HG02840 (cell line): ENCODE measurements at regions not wholly inside any gene's neighbourhood (a gene's known extent, or its start where the extent isn't known, plus 50 kb on each side); places are given as distances from the start of the nearest gene placed in this dataset.

Experiments used
- ATAC-seq: cut with Tn5 transposase; IDR thresholded peaks from one replicate; pipeline ENCODE4 v1.9.1; 2021; ENCODE audit warnings: mild to moderate bottlenecking, moderate library complexity, moderate number of reproducible peaks; ENCODE audit not compliant: unreplicated experiment, low FRiP score

DNA sequence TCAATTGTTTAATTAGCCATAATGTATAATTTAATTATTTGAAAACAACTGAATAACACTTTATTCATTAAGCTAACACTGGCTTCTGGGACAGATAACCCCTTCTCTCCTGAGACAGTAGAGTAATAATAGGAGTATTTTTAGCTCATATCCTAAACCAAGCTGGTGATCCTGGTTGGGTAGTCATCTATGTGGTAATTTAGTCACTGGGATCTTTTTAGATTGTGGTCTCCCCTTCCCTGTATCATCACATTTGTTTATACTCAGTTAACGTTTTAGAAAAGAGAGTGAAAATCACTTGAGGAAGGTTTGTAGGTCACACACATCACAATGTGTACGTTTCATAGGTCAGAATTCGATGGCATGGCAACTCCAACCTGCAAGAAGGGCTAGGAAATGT is 1356.6 kb upstream of the ADGRL2 start:
- no peak for ATAC-seq

DNA sequence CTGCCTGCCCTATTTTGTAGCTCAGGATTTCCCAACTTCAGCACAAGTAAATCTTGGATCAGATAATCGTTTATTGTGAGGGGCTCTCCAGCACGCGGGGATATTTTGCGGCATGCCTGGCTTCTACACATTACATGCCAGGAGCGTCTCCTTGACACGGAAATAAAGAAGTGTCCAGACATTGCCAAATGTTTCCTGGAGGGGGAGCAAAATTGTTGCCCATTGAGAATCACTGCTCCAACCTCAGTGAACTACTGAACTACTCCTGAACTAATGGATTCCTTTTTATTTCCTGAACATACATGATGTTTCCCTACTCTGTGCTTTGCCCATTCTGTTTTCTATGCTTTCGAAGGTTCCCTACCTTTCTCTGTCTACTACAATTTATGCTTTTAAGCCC is 1359.1 kb upstream of the ADGRL2 start:
- no peak for ATAC-seq

DNA sequence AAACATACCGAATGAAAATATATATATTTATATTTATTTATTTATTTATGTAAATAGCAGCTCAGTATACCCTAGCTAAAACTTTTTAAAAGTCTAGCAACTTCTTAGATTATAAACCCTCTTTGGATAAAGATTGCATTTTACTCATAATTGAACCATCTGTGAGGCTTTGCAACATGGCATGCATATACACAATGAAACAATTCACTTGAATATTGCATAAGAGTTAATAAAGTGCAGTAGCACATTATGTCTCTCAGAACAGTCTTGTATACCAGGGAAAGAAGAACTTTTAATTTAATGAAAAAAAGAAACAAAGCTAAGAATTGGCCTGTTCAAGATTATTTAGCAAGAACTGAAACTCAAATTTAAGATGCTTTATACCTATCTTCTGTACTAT is 1363.9 kb upstream of the ADGRL2 start:
- ATAC-seq, result no peak

DNA sequence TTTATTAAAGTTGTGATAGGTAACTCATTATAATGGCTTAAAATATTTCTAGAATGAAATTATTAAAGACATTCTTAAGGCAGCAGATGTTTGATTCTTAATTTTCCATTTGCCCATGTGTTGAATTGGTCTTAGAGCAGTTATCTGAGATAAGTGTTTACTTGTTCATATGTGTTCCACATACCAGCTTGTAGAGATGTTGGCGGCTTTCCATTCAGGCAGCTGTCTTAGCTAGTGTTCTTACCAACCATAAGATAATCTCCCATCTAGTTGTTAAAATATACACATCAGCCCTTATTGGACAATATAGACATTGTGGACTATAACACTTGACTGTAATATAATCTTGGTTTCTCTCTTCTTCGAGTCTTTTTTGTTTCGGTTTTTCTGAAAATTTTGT is 1372.9 kb upstream of the ADGRL2 start:
- ATAC-seq, result no peak

DNA sequence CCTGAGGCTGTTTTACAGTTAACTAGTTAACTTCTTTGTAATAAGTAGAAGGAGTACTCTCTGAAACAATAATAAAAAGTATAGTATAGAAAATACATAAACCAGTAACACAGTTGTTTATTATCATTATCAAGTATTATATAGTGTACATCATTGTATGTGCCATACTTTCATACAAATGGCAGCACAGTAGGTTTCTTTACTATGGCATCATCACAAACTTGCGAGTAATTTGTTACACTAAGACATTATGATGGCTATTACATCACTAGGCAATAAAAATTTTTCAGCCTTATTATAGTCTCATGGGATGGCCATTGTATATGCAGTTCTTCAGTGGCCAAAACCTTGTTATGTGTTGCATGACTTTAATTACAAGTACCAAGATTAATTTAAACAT is 1376.5 kb upstream of the ADGRL2 start:
- ATAC-seq, result no peak

DNA sequence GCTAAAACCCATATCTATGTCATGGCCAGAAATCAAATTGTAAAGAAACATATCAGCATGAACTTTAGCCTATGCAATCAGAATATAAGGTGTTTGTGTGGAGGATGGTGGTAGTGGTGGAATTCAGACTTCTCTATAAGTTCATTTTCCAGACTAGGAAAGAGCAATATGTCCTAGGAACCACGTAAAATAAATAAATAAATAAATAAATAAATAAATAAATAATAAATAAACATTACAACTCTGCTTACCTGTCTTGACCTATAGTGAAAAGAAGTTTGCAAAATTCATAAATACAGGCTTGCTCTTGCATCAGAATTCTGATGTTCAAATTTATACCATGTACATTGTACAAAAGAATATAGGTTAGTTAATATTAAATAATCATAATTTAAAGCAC is 1382.6 kb upstream of the ADGRL2 start:
- no peak for ATAC-seq

DNA sequence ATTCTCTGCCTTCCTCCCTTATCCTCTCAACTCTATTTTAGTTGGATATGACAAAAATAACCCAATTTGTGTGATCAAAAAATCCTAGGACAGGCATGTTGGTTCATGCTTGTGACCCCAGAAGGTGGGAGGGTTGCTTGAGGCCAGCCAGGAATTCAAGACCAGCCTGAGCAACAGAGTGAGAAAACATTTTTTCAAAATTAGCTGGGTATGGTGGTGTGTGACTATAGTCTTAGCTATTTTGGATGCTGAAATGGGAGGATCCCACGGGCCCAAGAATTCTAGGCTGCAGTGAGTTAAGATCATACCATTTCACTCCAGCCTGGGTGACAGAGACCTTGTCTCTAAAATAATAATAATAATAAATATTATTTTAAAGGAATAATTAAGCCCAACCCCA is 1383.1 kb upstream of the ADGRL2 start:
- no peak for ATAC-seq

DNA sequence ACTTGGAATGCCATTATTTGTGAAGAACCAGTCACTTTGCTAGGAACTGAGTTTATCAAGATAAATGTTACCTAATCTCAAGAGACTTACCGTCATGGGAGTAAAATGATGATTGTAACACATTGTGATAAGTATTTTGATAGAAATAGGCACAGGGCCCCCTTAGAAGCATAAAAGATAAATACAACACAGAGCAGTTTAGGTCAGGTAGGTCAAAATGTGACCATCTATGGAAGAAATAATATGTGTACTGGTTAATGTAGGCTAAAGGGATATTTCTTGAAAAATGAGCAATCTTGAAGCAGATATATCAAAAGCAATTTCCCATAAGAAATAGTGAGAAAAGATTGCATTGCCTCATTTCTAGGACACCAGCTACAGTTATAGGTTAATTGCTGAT is 1386.8 kb upstream of the ADGRL2 start:
- ATAC-seq, result no peak

DNA sequence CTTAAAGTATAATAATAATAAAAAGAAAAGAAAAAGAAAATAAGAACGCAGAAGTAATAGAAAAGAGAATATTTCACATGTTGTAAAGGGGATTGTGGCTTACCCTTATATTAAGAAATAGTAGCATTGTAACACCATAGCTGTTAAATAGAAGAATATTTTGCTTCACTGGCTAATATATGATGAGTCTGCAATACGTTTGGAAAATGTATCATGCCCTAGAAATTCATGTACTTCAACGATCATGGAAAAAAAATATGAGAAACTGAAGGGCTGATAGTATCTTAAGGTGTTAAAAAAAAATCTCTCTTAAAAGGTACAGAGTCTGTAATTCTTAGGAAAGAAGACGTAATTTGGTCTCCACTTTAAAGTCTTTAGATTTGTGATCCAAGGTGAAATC is 1390.5 kb upstream of the ADGRL2 start:
- no peak for ATAC-seq

DNA sequence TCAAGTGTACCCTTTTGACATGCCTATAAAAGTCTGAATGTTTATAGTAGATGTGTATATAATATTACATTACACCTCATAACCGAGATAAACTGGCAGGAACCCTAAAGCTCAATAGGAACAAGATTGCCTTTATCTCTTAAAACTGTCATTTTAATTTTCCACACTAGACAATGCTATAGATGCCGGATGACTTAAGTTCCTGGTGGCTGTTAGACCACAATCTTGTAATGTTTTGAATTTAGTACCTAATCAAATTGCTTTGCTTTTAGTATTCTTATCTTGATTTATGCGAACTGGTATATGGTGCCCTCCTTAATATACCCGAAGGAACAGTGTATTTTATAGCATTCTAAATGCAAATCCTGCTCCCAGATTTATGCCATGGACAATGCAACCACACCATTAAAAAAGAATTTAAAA is 1397.0 kb upstream of the ADGRL4 start:
- ATAC-seq, result no peak

DNA sequence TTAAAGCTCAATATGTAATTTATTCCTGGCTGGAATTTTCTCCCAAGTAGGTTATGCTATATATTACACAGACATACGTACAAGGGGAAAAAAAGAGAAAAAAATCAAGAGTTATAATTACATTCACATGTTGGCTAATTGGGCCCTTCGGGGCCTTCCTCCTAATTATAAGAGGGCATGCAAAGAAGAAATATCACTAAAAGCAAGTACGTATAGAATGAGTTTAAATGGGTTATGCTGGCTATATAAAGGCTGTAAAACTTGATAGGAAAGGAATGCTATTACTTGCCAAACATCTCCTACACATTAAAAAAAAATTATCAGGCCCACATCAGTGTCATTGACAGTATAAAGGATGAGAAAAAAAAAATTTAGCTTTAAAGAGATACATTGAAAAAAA is 1396.1 kb upstream of the ADGRL4 start:
- ATAC-seq, result no peak

DNA sequence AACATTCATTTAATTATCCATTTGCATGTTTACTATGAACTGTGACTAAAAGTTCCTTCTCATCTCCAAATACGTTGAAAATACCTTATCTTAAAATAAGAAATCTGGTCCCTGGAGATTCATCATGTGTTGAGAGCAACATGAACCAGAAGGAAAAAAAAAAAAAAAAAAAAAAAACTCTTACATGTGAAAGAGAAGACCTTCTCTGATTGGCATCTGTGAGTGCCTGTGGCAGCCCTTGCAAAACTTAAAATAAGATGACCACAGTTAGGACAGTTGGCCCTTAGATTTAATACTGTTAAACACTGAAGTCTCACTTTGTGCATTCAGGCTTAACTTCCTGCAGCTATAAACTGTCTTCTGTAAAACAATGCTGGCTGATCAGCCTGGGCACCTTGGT is 1395.2 kb upstream of the ADGRL4 start:
- ATAC-seq, result no peak

DNA sequence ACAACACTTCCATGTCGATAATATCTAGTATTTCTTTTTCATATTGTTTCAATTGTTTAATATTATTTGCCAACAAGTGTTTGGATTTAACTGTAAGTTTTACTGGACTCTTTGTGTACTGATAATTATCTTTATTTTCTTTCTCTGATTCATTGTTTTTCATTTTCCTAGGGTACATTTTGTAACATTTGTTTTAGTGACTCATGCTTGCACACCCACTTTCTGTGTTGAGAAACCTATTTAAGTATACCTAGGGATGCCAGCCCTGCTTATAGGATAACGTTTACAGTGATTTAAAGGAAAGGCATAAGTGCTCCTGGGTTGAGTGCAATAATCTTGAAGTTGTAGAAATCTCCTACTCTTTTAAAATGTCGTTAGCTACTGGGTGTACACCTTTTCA is 1386.0 kb upstream of the ADGRL4 start:
- ATAC-seq, result no peak

DNA sequence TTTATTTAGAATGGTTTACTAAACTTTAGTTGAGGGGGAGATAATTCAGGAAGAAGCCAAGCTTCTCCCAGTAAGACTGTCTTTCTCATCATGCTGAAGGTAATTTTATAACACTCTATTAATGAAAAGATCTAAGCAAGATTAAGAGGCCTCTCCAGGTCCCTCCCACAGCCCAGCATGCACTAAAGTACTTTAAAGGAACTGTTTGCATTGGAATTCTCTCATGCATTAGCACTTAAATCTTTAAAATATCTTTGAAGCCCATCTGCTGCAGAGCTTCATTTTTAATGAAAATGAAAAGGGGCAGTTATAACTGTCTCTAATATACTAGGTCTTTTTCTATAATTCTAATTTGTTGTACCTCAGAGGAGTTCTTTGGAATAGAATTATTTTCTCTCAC is 1379.1 kb upstream of the ADGRL4 start:
- ATAC-seq, result no peak

DNA sequence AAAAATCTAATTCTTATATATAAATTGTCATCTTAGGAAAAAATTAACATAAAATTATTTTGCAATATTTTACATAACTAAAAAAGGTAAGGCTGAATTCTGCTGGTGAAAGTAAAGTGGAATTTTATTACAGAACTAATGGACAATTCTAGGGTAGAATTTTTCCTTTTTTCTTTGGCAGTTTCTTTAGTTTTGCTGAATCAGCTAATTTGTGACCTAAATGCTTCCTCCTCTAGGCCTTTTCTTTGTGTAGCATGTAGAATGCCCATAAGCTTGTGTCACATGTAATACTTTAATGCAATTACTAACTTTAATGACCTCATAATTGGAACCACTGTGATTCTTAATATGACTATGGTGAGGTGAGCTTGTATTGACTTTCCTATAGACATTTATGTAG is 1378.4 kb upstream of the ADGRL4 start:
- no peak for ATAC-seq

DNA sequence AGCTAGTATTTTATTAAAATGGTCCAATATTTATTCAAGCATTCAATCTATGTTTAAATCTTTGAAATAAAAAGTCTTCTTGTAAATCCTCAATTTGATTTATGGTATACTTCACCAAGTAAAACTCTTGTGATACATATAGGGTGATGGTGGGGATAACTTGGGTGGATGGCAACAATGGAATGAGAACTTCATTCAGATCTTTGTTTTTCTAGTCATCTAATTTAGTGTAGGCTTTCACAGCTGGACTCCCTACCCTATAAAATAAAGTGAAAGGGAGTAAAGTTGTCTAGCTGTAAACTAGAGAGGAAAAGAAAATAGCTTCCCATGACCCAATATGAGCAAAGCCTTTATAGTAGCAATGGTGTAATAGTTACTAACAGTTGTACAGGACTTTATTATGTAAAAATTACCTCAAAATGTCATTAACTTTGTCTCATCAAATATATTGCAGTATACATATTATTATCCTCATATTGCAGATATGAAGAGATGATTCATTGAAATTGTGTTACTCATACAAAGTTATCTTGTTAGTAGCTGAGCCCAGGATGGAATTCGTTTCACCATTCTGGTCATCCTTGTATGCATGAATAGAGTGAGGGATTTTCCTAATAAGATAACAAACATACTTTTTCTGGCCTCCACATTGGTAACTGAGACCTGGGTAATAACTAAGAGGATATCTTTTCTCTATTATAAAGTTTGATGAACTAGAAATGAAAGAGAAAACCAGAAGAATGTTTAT is 1377.7 kb upstream of the ADGRL4 start:
- ATAC-seq, result no peak

DNA sequence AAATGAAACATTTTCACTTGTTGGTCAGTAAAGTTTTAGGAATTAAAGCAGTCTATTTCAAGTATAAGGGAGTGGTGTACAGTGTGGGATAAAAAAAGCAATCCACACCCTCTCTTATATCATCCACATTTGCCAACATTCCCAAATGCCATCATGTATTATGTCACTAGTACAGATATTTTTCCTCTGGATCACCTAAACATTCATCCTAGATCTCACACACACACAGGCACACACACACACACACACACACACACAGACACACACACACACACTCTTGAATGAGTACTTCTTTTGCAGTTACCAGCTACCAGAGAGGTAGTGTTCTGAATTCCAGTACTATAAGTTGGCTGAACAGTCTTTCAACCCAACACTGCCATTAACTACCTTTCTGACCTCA is 1369.1 kb upstream of the ADGRL4 start:
- ATAC-seq, result no peak

DNA sequence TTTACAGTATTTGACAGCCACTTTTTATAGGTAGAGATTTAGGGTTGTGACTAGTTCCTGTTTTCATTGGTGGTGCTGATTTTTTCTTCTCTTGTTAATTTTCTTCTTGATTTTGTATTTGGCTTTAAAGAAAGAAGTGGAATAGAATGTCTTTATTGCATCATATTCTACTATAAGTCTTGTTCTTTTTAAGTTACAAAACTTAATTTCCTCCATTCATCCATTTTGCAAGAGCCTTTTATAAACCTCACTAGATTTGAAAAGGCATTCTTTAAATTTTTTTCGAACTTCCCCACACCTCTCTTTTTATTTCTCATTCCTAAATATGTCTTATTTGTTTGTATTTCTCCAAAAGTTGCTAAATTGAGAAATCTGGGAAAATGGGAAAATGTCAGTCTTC is 1368.6 kb upstream of the ADGRL4 start:
- ATAC-seq, result no peak

DNA sequence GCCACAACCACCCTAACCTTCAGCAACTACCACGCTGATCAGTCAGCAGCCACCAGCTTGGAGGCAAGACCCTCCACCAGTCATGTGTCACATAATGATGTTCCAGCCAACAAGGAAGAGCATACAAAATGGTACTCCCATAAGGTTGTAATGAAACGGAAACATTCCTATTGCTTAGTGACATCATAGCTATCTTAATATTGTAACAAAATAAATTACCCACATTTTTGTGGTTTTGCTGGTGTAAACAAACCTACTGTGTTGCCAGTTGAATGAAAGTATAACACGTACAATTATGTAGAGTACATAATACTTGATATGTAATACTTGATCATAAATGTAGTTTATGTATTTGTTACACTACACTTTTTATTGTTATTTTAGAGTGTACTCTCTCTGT is 1363.2 kb upstream of the ADGRL4 start:
- ATAC-seq, result no peak

DNA sequence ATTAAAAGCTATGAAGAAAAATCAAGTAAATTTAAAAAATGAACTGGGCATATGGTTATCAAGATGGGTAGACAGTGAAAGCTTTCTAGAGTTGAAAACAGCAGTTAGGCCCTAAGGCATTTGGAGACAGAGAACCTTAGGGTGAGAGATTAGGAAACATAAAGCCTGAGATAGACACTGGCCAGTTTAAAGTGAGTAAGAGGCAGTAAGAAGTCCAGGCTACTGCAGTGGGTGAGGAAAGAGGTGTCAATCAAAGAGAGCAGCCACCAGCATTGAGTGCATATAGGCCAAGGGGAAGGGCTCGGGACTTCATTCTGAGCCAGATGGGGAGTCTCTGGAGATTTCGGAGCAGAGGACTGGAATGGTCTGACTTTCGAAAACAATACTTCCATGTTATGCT is 1360.5 kb upstream of the ADGRL4 start:
- ATAC-seq, result no peak

DNA sequence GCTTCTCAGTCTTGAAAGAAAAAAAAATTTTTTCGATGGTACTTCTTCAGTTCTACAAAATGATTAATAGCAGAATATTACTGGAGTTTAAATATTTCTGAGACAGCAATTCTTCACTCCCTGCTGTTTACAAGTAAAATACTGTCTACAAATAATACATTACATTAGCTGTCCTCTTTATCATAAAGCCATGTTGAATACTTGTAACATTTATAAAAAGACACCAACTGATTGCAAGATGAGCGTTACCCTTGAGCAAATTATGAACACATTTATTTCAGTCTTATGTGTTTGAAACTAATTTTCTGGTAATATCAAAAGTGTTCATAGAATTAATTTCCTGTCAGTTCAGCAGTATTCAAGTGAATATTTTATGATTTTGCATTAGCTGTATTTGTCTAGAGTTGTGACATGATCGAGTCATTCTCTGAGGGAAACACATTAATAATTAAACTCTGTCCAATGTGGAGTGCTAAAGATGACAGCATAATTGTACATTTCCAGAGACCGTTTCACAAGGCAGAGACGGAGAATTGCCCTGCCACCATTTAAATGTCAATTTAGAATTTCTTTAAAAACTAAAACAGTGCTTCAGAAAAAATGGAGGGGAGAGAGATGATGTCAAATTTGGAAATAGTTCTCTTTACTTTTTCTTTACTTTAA is 1359.0 kb upstream of the ADGRL4 start:
- no peak for ATAC-seq

DNA sequence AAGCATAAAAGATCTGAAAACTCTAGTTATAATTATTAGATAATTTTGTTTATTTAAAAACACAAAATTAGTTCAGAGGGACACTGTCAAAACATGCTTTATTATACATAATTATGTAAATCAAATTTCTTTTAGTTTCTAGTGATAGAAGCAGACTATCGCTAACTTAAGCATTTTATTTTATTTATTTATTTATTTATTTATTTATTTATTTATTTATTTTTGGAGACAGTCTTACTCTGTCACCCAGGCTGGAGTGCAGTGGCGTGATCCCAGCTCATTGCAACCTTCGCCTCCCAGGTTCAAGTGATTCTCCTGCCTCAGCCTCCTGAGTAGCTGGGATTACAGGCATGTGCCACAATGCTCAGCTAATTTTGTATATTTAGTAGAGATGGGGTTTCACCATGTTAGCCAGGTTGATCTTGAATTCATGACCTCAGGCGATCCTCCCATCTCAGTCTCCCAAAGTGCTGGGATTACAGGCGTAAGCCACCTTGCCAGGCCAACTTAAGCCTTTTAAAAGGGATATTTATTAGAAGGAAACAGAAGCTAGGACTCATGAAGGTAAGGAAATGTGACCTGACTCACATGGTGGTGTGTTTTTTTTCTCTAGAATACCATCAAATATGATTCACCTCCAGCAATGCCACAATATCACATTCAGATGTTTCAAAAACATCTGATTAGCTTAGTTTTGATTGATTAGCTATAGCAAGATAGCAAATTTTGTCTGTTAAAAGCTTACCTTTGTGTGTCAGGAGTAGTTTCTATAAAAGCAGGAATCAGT is 1357.4 kb upstream of the ADGRL4 start:
- no peak for ATAC-seq
